WTC11 (cell line): ENCODE measurements at regions not wholly inside any gene's neighbourhood (a gene's known extent, or its start where the extent isn't known, plus 50 kb on each side); places are given as distances from the start of the nearest gene placed in this dataset.

Experiments
- CTCF ChIP-seq: fragments of 200-600 bp; IDR thresholded peaks from 2 replicates; pipeline ENCODE4 v1.8.0; 2022; ENCODE audit warnings: antibody characterized with exemption
- GRHL2 ChIP-seq: fragments of 250-450 bp; sonication (Bioruptor Pico); IDR thresholded peaks from 2 replicates; pipeline ENCODE4 v1.8.0; 2022; ENCODE audit warnings: mild to moderate bottlenecking, moderate library complexity; ENCODE audit not compliant: insufficient replicate concordance, severe bottlenecking

- TF ChIP-seq CTCF = no peak
- TF ChIP-seq GRHL2 (CRISPR knock-in tag) = no peak
These were observed 165.9 kb upstream of the CCDC150 start for GRCh38 chr2:196473617-196474016.
